Activated T-helper 9 cell treated with anti-CD3 and anti-CD28 coated beads, Interleukin-2, amount 50 U/mL, for 16 hours (primary cell): ENCODE measurements at regions not wholly inside any gene's neighbourhood (a gene's known extent, or its start where the extent isn't known, plus 50 kb on each side); places are given as distances from the start of the nearest gene placed in this dataset.
"Not testable (repeated sequence)": the region's sequence is repeated elsewhere in the genome, so short reads cannot be mapped to it uniquely, and the experiment has no call there.

Experiments
- DNase-seq: peaks from one replicate; pipeline ENCODE4 v3.0.0-alpha.2; 2020; ENCODE audit warnings: low read depth

DNA sequence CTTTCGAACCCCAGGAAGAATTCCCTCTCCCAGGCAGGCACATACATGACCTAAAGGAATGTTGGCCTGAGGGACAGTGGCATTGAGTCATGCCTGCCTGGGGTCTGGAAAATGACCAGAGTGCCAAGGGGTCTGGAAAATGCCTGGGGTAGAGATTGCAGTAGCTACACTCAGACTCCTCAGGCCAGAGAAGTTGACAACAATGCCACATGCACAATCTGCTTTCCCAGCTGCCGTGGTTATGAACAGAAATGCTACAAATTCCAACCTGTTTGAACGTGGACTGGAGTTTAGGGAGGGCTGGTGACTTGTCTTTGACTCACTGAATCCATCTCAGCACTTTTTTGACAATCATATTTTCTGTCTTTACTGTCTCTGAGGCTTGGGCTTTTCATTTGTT is 250.0 kb downstream of the ABCC12 start:
- DNase-seq, result no peak

- DNase-seq, result no peak
Measured at GRCh38 chr16:47904691-47905090, 251.1 kb downstream of the ABCC12 start.

DNA sequence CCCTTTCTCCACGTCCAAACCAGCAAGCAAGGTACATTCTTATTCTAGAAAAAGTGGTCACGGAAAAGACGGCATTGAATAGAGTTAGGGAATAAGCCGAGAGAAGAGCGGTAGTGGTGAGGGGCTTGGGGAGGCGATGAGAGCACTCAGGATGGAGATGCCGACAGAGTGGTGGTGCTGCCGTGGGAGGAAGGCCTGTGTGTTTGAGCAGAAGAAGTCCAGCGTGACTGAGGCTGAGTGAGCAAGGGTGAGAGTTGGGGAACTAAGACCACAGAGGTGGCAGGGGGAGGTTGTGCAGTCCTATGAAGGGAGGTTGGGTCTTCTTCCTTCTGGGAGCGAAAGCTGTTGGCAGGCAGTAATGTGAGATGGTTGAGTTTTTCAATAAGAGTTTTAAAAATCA is 252.3 kb downstream of the ABCC12 start:
- no peak for DNase-seq

- DNase-seq, result not testable (repeated sequence)
Measured at GRCh38 chr16:47897105-47897504, 258.7 kb downstream of the ABCC12 start.

GRCh38 chr16:47895146-47895545 is 260.6 kb downstream of the ABCC12 start:
- DNase-seq, result no peak

DNA sequence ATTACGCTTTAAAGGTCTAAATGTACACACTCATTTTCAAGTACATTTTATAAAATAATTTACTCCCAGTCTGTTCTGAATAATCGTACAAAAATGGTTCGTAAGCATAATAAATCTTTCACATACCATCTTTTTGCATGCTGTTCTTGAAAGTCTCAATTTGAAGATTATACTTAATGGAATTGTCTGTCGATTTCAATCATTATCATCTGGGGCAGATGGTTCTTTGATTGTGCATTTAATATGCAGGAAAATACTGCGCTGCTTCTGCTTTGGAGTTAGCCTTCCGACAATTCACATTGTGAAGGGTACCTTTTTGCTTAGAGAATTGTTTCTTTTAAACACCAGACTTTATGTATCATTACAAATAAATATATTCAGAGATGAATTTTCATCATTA is 262.8 kb downstream of the ABCC12 start:
- no peak for DNase-seq

DNA sequence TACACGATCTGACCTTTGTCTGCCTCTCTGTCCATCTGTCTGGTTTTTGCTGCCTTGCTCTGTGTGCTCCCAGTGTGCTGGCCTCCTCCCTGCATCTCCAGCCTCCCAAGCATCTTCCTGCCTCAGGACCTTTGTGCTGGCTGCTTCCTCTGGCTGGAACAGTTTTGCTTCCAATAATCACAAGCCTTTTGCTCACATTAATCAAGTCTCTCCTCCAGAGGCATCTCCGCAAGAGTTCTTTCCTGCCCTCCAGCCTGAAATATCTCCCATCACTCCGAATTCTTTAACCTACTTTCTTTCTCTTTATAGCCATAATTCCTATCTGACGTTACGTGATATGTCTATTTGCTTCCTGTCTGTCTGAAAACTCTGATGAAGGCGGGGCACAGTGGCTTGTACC is 267.1 kb downstream of the ABCC12 start:
- DNase-seq, result no peak

- DNase-seq, result no peak
Measured at GRCh38 chr16:47888142-47888541, 267.7 kb downstream of the ABCC12 start.

GRCh38 chr16:47887496-47887895 is 268.3 kb downstream of the ABCC12 start:
- DNase-seq, result no peak

GRCh38 chr16:47886631-47887415 is 269.0 kb downstream of the ABCC12 start:
- no peak for DNase-seq

GRCh38 chr16:47886139-47886538 is 269.7 kb downstream of the ABCC12 start:
- no peak for DNase-seq

DNA sequence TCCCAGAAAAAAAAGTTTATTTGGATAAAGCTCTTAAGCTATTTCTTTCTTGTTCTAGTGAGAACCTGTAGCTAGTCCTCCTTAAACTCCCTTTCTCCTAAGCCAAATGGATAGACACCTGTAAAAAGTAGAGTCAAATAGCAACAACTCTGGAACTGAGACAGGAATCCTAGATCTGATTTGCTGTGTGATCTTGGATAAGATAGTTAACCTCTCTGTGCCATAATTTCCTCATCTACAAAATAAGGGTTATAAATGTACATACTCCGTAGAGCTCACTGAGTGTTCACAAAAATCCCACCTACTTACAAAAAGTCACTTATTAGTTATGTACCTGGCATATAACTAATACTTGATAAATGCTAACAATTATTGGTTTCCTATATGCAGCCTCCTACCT is 270.3 kb downstream of the ABCC12 start:
- no peak for DNase-seq

DNA sequence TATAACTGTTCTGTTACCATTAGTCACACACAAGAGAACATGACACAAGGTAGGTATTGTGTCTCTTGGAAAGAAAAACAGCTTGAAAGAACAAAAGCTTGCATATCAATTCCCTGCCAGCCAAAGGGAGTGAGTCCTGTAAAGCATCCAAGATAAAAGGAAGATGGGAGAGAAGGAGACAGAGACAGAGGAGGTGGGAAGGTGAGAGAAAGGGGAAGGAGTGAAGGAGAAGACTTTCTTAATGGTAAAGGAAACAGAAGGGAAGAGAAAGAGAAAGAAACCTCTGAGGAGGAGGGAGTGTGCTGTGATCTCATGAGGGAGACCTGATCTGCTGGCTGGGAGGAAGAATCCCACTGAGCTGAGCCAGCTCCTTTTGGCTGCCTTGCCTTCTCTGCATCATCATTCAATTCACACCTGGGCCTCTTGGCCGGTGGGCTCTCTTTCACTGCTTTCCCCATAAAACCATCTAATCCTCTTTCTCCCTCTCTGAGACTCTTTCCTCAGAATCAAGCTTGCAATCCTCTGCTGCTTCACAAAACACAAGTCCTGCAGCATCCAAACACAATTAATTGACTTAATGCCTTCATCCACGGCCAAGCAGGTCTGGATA is 271.6 kb downstream of the ABCC12 start:
- DNase-seq, result no peak

- no peak for DNase-seq
Measured at GRCh38 chr16:47881574-47881973, 274.2 kb downstream of the ABCC12 start.

DNA sequence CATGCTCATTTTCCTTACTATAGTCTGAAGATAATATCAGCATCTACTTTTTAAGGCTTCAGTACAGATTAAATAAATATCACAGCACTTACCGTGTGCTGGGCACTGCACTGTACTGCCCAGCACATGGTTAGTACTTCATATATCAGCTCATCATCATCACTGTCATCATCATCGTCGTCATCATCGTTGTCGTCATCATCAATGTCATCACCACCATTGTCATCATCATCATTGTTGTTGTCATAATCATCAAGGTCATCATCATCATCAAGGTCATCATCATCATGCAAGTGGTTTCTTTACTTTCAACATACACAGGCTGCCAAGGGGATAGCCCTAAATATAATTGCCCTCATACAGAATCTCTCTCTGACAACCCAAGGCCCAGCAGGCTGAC is 275.1 kb downstream of the ABCC12 start:
- DNase-seq, result no peak

DNA sequence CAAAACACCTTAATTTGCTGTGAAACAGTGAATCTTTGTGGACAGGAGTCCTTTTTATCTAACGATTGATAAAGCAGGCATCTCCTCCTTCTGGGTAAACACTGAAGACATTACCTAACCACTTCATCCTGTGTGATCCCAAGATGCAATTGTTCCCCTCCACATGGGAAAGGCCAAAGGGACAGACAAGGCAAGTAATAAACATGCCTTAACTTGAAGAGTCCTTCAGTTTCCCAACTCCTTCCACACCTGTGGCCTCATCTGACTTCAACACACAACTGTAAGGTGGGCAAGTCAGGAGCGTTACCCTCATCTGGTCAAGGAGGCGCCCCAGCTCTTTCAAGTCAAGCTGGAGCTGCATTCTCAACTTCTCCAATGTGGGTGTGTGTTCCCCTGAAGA is 278.6 kb downstream of the ABCC12 start:
- no peak for DNase-seq

GRCh38 chr16:47876511-47876910 is 279.3 kb downstream of the ABCC12 start:
- DNase-seq, result no peak

DNA sequence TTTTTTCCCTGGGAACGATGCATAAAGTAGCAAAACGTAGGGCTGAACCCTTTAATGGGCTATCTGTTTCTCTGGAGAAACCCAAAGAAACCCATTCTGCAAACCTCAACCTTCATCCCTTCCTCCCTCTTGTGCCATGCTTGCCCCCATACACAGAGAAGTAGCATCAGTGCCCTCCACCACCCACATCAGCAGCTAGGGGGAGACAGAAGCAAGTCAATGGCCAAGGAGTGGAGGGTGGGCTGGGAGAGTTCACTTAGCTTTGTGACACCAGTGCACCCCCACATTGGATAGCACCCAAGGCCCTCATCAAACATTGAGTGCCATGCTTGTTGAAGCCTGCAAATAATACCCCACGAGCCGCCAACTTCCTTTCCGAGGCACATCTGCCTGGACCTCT is 282.4 kb downstream of the ABCC12 start:
- DNase-seq, result no peak

GRCh38 chr16:47872225-47872624 is 283.6 kb downstream of the ABCC12 start:
- no peak for DNase-seq

DNA sequence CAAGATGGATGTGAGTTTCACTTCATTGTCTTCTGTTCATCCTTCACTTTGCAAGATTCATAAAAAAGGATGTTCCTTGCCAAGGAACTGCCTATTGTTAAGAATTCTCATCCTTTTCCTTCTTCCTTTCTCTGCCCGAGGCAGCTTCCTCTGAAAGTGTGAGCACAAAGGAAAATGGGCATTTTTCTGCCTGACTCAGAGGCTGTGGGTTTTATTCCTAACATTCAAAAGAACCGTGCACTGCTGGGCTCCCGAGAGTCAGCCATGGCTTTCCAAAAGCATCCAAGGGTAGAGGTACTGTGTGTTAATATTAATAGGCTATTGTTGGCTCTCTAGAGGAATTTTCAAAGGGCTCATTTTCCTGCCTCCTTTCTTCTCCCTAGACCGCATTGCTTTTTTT is 289.4 kb downstream of the ABCC12 start:
- DNase-seq, result no peak

DNA sequence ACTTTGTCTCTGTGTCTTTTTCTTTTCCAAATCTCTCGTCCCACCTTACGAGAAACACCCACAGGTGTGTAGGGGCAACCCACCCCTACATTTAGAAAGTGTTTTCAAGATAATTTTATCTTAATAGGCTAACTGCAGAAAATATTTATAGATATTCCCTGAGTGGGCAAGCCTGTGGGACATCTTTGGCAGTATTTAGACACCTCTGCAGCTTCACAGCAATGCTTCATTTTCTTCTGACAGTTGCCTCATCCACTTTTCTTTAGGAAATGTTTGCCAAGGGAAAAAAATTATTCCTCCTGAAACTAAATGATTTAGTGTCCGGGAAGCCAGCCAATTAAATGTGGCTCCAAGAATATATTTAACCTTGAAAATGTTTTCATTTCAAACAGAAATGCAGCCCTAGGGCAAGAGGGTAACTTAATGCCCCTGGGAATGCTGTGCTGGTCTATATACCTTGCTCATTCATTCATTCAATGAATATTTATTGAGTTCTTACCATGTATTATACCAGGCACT is 290.4 kb downstream of the ABCC12 start:
- no peak for DNase-seq

- not testable (repeated sequence) for DNase-seq
Measured at GRCh38 chr16:47864262-47864661, 291.5 kb downstream of the ABCC12 start.

- no peak for DNase-seq
Measured at GRCh38 chr16:47861999-47862398, 293.8 kb downstream of the ABCC12 start.
